ENCODE measurements at regions not wholly inside any gene's neighbourhood (a gene's known extent, or its start where the extent isn't known, plus 50 kb on each side); places are given as distances from the start of the nearest gene placed in this dataset.
A peak's percentile ranks its signal among the peaks of the same experiment; 100 is the strongest.

GRCh38 chr10:88138319-88138848, 275.0 kb downstream of the PTEN start:
- no peak overlapping the region for H3K4me3 ChIP-seq (ENCODE audit: low read depth, low read length)
- no peak for DNase-seq (ENCODE audit: low read depth, low spot score)
- ChIA-PET POLR2A (no interaction called here), CTCF (no interaction called here)
- TF ChIP-seq CTCF (IDR thresholded peaks at IDR 0.05; ENCODE audit: insufficient read depth, low read length, missing control alignments): no peak

- no peak overlapping the region for H3K4me3 ChIP-seq (ENCODE audit: low read depth, low read length)
- CTCF ChIA-PET: interaction anchor here (1.1 kb wide), 1 partner anchor 242 kb away, joined by 3 read pairs; no protein-coding TSS in a partner anchor
- POLR2A ChIA-PET: no interaction called here
- no peak for TF ChIP-seq CTCF (IDR thresholded peaks at IDR 0.05; ENCODE audit: insufficient read depth, low read length, missing control alignments)
- no peak for DNase-seq (ENCODE audit: low read depth, low spot score)
These were observed 283.8 kb downstream of the PTEN start for GRCh38 chr10:88147000-88147798.

- POLR2A ChIA-PET: interaction anchor here (0.6 kb wide), 1 partner anchor 829 kb away, joined by 3 read pairs; no protein-coding TSS in a partner anchor
- H3K4me3 ChIP-seq (ENCODE audit: low read depth, low read length): no peak overlapping the region
- TF ChIP-seq CTCF (IDR thresholded peaks at IDR 0.05; ENCODE audit: insufficient read depth, low read length, missing control alignments): no peak
- no peak for DNase-seq (ENCODE audit: low read depth, low spot score)
- CTCF ChIA-PET: interaction anchor here (0.6 kb wide), 1 partner anchor 1211 kb away, joined by 3 read pairs; no protein-coding TSS in a partner anchor
These were observed 286.5 kb downstream of the PTEN start for GRCh38 chr10:88149906-88150305.

GRCh38 chr10:88150339-88150738, 286.9 kb downstream of the PTEN start:
- no peak overlapping the region for H3K4me3 ChIP-seq (ENCODE audit: low read depth, low read length)
- POLR2A ChIA-PET: interaction anchor here (0.6 kb wide), 1 partner anchor 828 kb away, joined by 3 read pairs; no protein-coding TSS in a partner anchor
- TF ChIP-seq CTCF (IDR thresholded peaks at IDR 0.05; ENCODE audit: insufficient read depth, low read length, missing control alignments): no peak
- CTCF ChIA-PET: no interaction called here
- no peak for DNase-seq (ENCODE audit: low read depth, low spot score)

GRCh38 chr10:88152728-88153133, 289.3 kb downstream of the PTEN start:
- POLR2A ChIA-PET: interaction anchor here (0.6 to 1.3 kb wide), 5 partner anchors 34 to 291 kb away, joined by 4 to 6 read pairs (median 5); partner anchors contain the start of genes KLLN and PTEN
- no peak for TF ChIP-seq CTCF (IDR thresholded peaks at IDR 0.05; ENCODE audit: insufficient read depth, low read length, missing control alignments)
- CTCF ChIA-PET: no interaction called here
- peak; percentile 94 for DNase-seq (ENCODE audit: low read depth, low spot score)
- no peak overlapping the region for H3K4me3 ChIP-seq (ENCODE audit: low read depth, low read length)

- no peak for DNase-seq (ENCODE audit: low read depth, low spot score)
- no peak for TF ChIP-seq CTCF (IDR thresholded peaks at IDR 0.05; ENCODE audit: insufficient read depth, low read length, missing control alignments)
- POLR2A ChIA-PET: no interaction called here
- no peak overlapping the region for H3K4me3 ChIP-seq (ENCODE audit: low read depth, low read length)
- CTCF ChIA-PET: no interaction called here
These were observed 291.3 kb downstream of the PTEN start for GRCh38 chr10:88154596-88155250.
